GM12875 (cell line): ENCODE measurements at regions not wholly inside any gene's neighbourhood (a gene's known extent, or its start where the extent isn't known, plus 50 kb on each side); places are given as distances from the start of the nearest gene placed in this dataset.
"Not testable (repeated sequence)": the region's sequence is repeated elsewhere in the genome, so short reads cannot be mapped to it uniquely, and the experiment has no call there.

ENCODE experiments used
- H3K4me3 ChIP-seq: one replicate; pipeline ENCODE4 v1.5.1; 2011; ENCODE audit warnings: low read depth, low read length, control low read depth
- CTCF ChIP-seq: IDR thresholded peaks from 2 replicates; pipeline ENCODE4 v1.5.1; 2011; ENCODE audit warnings: low read depth, mild to moderate bottlenecking, control low read depth, inconsistent platforms, low read length, moderate library complexity, borderline replicate concordance; ENCODE audit not compliant: insufficient read depth

GRCh38 chr16:87119748-87120147 lies 197.4 kb downstream of the C16orf95 start:
- no peak for TF ChIP-seq CTCF
- H3K4me3 ChIP-seq = no peak overlapping the region

GRCh38 chr16:87121816-87122215 lies 195.4 kb downstream of the C16orf95 start:
- no peak for TF ChIP-seq CTCF

GRCh38 chr16:87123356-87124001 lies 193.7 kb downstream of the C16orf95 start:
- no peak overlapping the region for H3K4me3 ChIP-seq
- no peak for TF ChIP-seq CTCF

More at GRCh38 chr16:87121816-87122215, 195.4 kb downstream of the C16orf95 start:
- H3K4me3 ChIP-seq = no peak overlapping the region

GRCh38 chr16:87124405-87124804 lies 192.8 kb downstream of the C16orf95 start:
- H3K4me3 ChIP-seq = not testable (repeated sequence)

GRCh38 chr16:87125206-87126155 lies 191.7 kb downstream of the C16orf95 start:
- TF ChIP-seq CTCF = no peak
- H3K4me3 ChIP-seq = no peak overlapping the region

- H3K4me3 ChIP-seq = no peak overlapping the region
- no peak for TF ChIP-seq CTCF
These were observed 190.7 kb downstream of the C16orf95 start for GRCh38 chr16:87126403-87127025.

GRCh38 chr16:87127061-87127765 lies 190.0 kb downstream of the C16orf95 start:
- no peak for TF ChIP-seq CTCF
- H3K4me3 ChIP-seq = no peak overlapping the region
